GM21381 (cell line): ENCODE measurements at regions not wholly inside any gene's neighbourhood (a gene's known extent, or its start where the extent isn't known, plus 50 kb on each side); places are given as distances from the start of the nearest gene placed in this dataset.

Experiments
- ATAC-seq: cut with Tn5 transposase; IDR thresholded peaks from one replicate; pipeline ENCODE4 v1.9.1; 2021; ENCODE audit warnings: mild to moderate bottlenecking, moderate library complexity; ENCODE audit not compliant: unreplicated experiment

- no peak for ATAC-seq
Measured at GRCh38 chr9:82367016-82367415, 378.4 kb downstream of the SPATA31D1 start.

- ATAC-seq: no peak
Measured at GRCh38 chr9:82367929-82368328, 379.4 kb downstream of the SPATA31D1 start.

- no peak for ATAC-seq
Measured at GRCh38 chr9:82369251-82369945, 380.8 kb downstream of the SPATA31D1 start.

- ATAC-seq: no peak
Measured at GRCh38 chr9:82375041-82375440, 386.5 kb downstream of the SPATA31D1 start.

GRCh38 chr9:82376677-82377232 is 388.2 kb downstream of the SPATA31D1 start:
- no peak for ATAC-seq

GRCh38 chr9:82382887-82383616 is 394.5 kb downstream of the SPATA31D1 start:
- ATAC-seq: no peak

- no peak for ATAC-seq
Measured at GRCh38 chr9:82385633-82386032, 397.1 kb downstream of the SPATA31D1 start.

- no peak for ATAC-seq
Measured at GRCh38 chr9:82397534-82397933, 409.0 kb downstream of the SPATA31D1 start.

GRCh38 chr9:82404196-82404870 is 415.8 kb downstream of the SPATA31D1 start:
- ATAC-seq: no peak

- ATAC-seq: no peak
Measured at GRCh38 chr9:82404881-82405280, 416.3 kb downstream of the SPATA31D1 start.

- no peak for ATAC-seq
Measured at GRCh38 chr9:82406456-82407085, 418.0 kb downstream of the SPATA31D1 start.

GRCh38 chr9:82410306-82410705 is 421.7 kb downstream of the SPATA31D1 start:
- ATAC-seq: peak; percentile 78

GRCh38 chr9:82410866-82411265 is 422.3 kb downstream of the SPATA31D1 start:
- ATAC-seq: no peak

- ATAC-seq: no peak
Measured at GRCh38 chr9:82412586-82413305, 424.2 kb downstream of the SPATA31D1 start.

- ATAC-seq: no peak
Measured at GRCh38 chr9:82417501-82417900, 428.9 kb downstream of the SPATA31D1 start.

- no peak for ATAC-seq
Measured at GRCh38 chr9:82418334-82418733, 429.8 kb downstream of the SPATA31D1 start.

GRCh38 chr9:82419696-82420486 is 431.3 kb downstream of the SPATA31D1 start:
- ATAC-seq: no peak

GRCh38 chr9:82421498-82421897 is 432.9 kb downstream of the SPATA31D1 start:
- no peak for ATAC-seq

GRCh38 chr9:82423700-82424099 is 435.1 kb downstream of the SPATA31D1 start:
- no peak for ATAC-seq
